Type B pancreatic cell (in vitro differentiated cells): ENCODE measurements at regions not wholly inside any gene's neighbourhood (a gene's known extent, or its start where the extent isn't known, plus 50 kb on each side); places are given as distances from the start of the nearest gene placed in this dataset.

Source experiments
- DNase-seq: peaks from one replicate; pipeline ENCODE4 v3.0.0; 2021; ENCODE audit warnings: mixed read lengths; ENCODE audit not compliant: unreplicated experiment; ENCODE audit errors: extremely low spot score
- H3K27ac Mint-ChIP-seq: 2 replicates; pipeline ENCODE4 v1.8.0; 2021; ENCODE audit warnings: mild to moderate bottlenecking, mixed read lengths
- H3K27me3 Mint-ChIP-seq: 2 replicates; pipeline ENCODE4 v1.8.0; 2021; ENCODE audit warnings: mixed read lengths
- H3K36me3 Mint-ChIP-seq: 2 replicates; pipeline ENCODE4 v1.8.0; 2021; ENCODE audit warnings: mixed read lengths
- H3K4me1 Mint-ChIP-seq: one replicate; pipeline ENCODE4 v1.8.0; 2021; ENCODE audit warnings: mixed read lengths; ENCODE audit not compliant: unreplicated experiment
- H3K4me3 Mint-ChIP-seq: 2 replicates; pipeline ENCODE4 v1.8.0; 2021; ENCODE audit warnings: mild to moderate bottlenecking, mixed read lengths
- H3K9me3 Mint-ChIP-seq: 2 replicates; pipeline ENCODE4 v1.8.0; 2021; ENCODE audit warnings: mixed read lengths
- CTCF ChIP-seq: fragments of 200-600 bp; sonication (generic); conservative IDR thresholded peaks from 2 replicates; pipeline ENCODE4 v1.5.0; 2021; ENCODE audit warnings: antibody characterized with exemption, mild to moderate bottlenecking

GRCh38 chr17:53264730-53265129 is 558.0 kb upstream of the KIF2B start:
- H3K4me1 Mint-ChIP-seq: no peaks in the 10 kb centered on the region
- no peaks in the 10 kb centered on the region for H3K36me3 Mint-ChIP-seq
- no peaks in the 10 kb centered on the region for H3K9me3 Mint-ChIP-seq
- no peak for TF ChIP-seq CTCF
- no peak overlapping the region for H3K27ac Mint-ChIP-seq
- H3K27me3 Mint-ChIP-seq: peaks cover 3% of the 10 kb centered on the region
- H3K4me3 Mint-ChIP-seq: no peak overlapping the region
- no peak for DNase-seq

- Mint-ChIP-seq H3K4me3 (no peak overlapping the region), H3K27ac (no peak overlapping the region), H3K9me3 (peaks cover 4% of the 10 kb centered on the region), H3K4me1 (no peaks in the 10 kb centered on the region), H3K36me3 (no peaks in the 10 kb centered on the region), H3K27me3 (no peaks in the 10 kb centered on the region)
- TF ChIP-seq CTCF: no peak
- DNase-seq: no peak
Measured at GRCh38 chr17:53253956-53254597, 568.6 kb upstream of the KIF2B start.

- H3K4me1 Mint-ChIP-seq: no peaks in the 10 kb centered on the region
- no peak overlapping the region for H3K27ac Mint-ChIP-seq
- H3K9me3 Mint-ChIP-seq: no peaks in the 10 kb centered on the region
- no peak for DNase-seq
- no peak overlapping the region for H3K4me3 Mint-ChIP-seq
- no peaks in the 10 kb centered on the region for H3K27me3 Mint-ChIP-seq
- H3K36me3 Mint-ChIP-seq: no peaks in the 10 kb centered on the region
- no peak for TF ChIP-seq CTCF
Measured at GRCh38 chr17:53249036-53249435, 573.7 kb upstream of the KIF2B start.

GRCh38 chr17:53234138-53234537 is 588.6 kb upstream of the KIF2B start:
- H3K27me3 Mint-ChIP-seq: no peaks in the 10 kb centered on the region
- H3K36me3 Mint-ChIP-seq: no peaks in the 10 kb centered on the region
- TF ChIP-seq CTCF: no peak
- no peak overlapping the region for H3K27ac Mint-ChIP-seq
- no peak for DNase-seq
- peaks cover 5% of the 10 kb centered on the region for H3K9me3 Mint-ChIP-seq
- H3K4me3 Mint-ChIP-seq: no peak overlapping the region
- no peaks in the 10 kb centered on the region for H3K4me1 Mint-ChIP-seq

GRCh38 chr17:53227514-53227913 is 595.2 kb upstream of the KIF2B start:
- Mint-ChIP-seq H3K9me3 (peaks cover 10% of the 10 kb centered on the region), H3K36me3 (no peaks in the 10 kb centered on the region), H3K27me3 (no peaks in the 10 kb centered on the region), H3K4me3 (no peak overlapping the region), H3K4me1 (no peaks in the 10 kb centered on the region), H3K27ac (no peak overlapping the region)
- DNase-seq: no peak
- TF ChIP-seq CTCF: no peak

- Mint-ChIP-seq H3K36me3 (no peaks in the 10 kb centered on the region), H3K4me1 (no peaks in the 10 kb centered on the region), H3K4me3 (no peak overlapping the region), H3K27me3 (no peaks in the 10 kb centered on the region), H3K9me3 (peaks cover 10% of the 10 kb centered on the region), H3K27ac (no peak overlapping the region)
- no peak for TF ChIP-seq CTCF
- DNase-seq: no peak
Measured at GRCh38 chr17:53227111-53227510, 595.6 kb upstream of the KIF2B start.
